Testis (tissue), 2 donors: ENCODE measurements at regions not wholly inside any gene's neighbourhood (a gene's known extent, or its start where the extent isn't known, plus 50 kb on each side); places are given as distances from the start of the nearest gene placed in this dataset.

Experiments
- DNase-seq: peaks from one replicate; pipeline ENCODE4 v3.0.0-alpha.2; 2019
- H3K27ac ChIP-seq, 2 donors: fragments of 200-600 bp; sonication (generic); one replicate each; pipeline ENCODE4 v1.5.1; 2019
- H3K27me3 ChIP-seq: fragments of 200-600 bp; sonication (generic); one replicate; pipeline ENCODE4 v1.5.1; 2019
- H3K36me3 ChIP-seq: fragments of 200-600 bp; sonication (generic); one replicate; pipeline ENCODE4 v1.5.1; 2017; ENCODE audit warnings: low read depth; ENCODE audit errors: missing control alignments
- H3K4me1 ChIP-seq: fragments of 200-600 bp; sonication (generic); one replicate; pipeline ENCODE4 v1.5.1; 2019
- H3K4me3 ChIP-seq, 2 donors: fragments of 200-600 bp; sonication (generic); one replicate each; pipeline ENCODE4 v1.5.1; 2017 to 2019
- H3K9me3 ChIP-seq: fragments of 200-600 bp; sonication (generic); one replicate; pipeline ENCODE4 v1.5.1; 2017
- POLR2A ChIP-seq: fragments of 450-650 bp; IDR thresholded peaks from one replicate; pipeline ENCODE4 v1.6.1; 2017; ENCODE audit warnings: antibody characterized with exemption, mild to moderate bottlenecking, moderate library complexity
- WGBS, 2 donors: methylation state at CpG; one replicate each; pipeline ENCODE4 v1.1.5; 2018; 5-methylcytosine and 5-hydroxymethylcytosine counted together
- intact Hi-C: fragments of 100-400 bp; cut with DNase I; formaldehyde crosslinking; loops from one replicate; pipeline ENCODE4 v1.15.1; 2023; ENCODE audit warnings: low total_unique reads
- TF ChIP-seq, protein P1 (sequence below), 3 experiments: fragments of 450-650 bp in 2 of 3; fragments of 200-600 bp in 1 of 3; sonication (generic) in 1 of 3; IDR thresholded peaks; one replicate each; pipeline ENCODE4 v1.5.1; 2016 to 2019; ENCODE audit warnings: antibody characterized with exemption in 3 of 3, mild to moderate bottlenecking in 2 of 3, moderate library complexity in 1 of 3

DNA sequence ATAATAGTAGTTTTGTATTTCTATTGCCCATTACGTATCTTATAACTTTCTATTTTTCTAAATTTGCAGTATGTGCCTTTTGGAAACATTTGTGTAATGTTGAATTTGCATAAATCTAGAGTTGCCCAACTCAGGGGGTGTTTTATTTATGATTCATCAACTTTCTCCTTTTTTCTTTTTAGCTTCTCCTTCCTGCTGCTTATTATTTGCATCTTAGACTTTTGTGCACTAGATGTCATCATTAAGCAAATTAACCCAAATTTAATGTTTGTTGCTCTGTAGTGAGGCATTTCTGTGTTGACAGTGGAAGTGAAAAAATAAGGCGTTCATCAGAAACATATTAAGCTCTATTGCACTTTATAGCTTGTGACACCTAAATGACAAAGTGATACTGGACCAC, 56.2 kb upstream of the ZBED5 start:
- no peak for DNase-seq
- H3K36me3 ChIP-seq, result no peaks in the 10 kb centered on the region
- WGBS, 2 donors, result 80 to 86% methylated on average over 2 of the region's 2 CpGs
- no peaks in the 10 kb centered on the region for H3K9me3 ChIP-seq
- intact Hi-C loops, result no loop called here
- no peak overlapping the region for H3K27ac ChIP-seq
- TF ChIP-seq, protein P1, sequence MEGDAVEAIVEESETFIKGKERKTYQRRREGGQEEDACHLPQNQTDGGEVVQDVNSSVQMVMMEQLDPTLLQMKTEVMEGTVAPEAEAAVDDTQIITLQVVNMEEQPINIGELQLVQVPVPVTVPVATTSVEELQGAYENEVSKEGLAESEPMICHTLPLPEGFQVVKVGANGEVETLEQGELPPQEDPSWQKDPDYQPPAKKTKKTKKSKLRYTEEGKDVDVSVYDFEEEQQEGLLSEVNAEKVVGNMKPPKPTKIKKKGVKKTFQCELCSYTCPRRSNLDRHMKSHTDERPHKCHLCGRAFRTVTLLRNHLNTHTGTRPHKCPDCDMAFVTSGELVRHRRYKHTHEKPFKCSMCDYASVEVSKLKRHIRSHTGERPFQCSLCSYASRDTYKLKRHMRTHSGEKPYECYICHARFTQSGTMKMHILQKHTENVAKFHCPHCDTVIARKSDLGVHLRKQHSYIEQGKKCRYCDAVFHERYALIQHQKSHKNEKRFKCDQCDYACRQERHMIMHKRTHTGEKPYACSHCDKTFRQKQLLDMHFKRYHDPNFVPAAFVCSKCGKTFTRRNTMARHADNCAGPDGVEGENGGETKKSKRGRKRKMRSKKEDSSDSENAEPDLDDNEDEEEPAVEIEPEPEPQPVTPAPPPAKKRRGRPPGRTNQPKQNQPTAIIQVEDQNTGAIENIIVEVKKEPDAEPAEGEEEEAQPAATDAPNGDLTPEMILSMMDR (IDR thresholded peaks at IDR 0.05), result no peak
- no peak for TF ChIP-seq POLR2A
- H3K4me3 ChIP-seq, result no peak overlapping the region
- H3K27me3 ChIP-seq, result no peaks in the 10 kb centered on the region
- H3K4me1 ChIP-seq, result no peaks in the 10 kb centered on the region

DNA sequence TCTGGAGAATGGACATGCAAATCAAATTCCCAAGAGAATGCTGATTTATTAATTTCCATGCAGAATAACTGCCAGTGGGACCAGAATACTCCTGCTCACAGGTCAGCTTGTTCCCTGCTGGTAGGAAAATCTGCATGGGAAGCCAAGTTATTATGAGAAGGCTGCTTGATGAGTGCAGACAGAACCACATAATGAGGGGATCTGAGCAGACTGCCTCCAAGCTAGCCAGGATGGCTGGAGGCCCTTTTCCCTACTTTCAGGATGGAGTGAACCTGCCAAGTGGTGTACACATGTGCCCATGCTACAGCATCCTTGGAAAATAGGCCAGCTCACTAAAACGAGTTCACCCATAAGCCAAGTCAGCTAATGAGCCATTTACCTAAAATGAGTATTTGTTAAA, 55.2 kb upstream of the ZBED5 start:
- WGBS, 2 donors, result 42 to 63% methylated on average over 1 of the region's 1 CpG
- Histone ChIP-seq H3K4me1 (no peaks in the 10 kb centered on the region), H3K4me3 (no peak overlapping the region), H3K27me3 (no peaks in the 10 kb centered on the region), H3K27ac (no peak overlapping the region), H3K36me3 (no peaks in the 10 kb centered on the region), H3K9me3 (no peaks in the 10 kb centered on the region)
- intact Hi-C loops, result no loop called here
- DNase-seq, result no peak
- TF ChIP-seq POLR2A, result no peak
- TF ChIP-seq, protein P1 (IDR thresholded peaks at IDR 0.05), result no peak

DNA sequence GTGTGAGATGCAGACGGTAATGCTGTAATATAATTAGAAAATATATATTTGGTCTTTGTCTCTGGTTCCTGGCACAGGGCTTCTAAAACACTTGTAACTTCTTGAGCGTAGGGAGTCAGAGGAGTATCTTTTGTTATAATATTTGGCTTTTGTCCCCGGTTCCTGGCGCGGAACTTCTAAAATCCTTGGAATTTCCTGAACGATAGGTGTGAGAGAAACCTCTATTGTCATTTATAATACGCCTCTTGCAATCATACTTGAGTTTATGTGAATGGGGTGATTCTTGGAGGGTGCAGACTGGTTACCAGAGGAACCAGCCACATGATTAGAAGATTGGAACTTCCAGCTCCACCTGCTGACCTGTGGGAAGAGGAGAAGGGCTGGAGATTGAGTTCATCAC, 54.1 kb upstream of the ZBED5 start:
- H3K27ac ChIP-seq, result no peak overlapping the region
- no peaks in the 10 kb centered on the region for H3K9me3 ChIP-seq
- no peak for DNase-seq
- TF ChIP-seq, protein P1 (IDR thresholded peaks at IDR 0.05), result no peak
- TF ChIP-seq POLR2A, result no peak
- H3K4me3 ChIP-seq, result no peak overlapping the region
- intact Hi-C loops, result no loop called here
- H3K27me3 ChIP-seq, result no peaks in the 10 kb centered on the region
- WGBS, 2 donors, result 62 to 70% methylated on average over 7 of the region's 7 CpGs
- no peaks in the 10 kb centered on the region for H3K36me3 ChIP-seq
- H3K4me1 ChIP-seq, result no peaks in the 10 kb centered on the region

DNA sequence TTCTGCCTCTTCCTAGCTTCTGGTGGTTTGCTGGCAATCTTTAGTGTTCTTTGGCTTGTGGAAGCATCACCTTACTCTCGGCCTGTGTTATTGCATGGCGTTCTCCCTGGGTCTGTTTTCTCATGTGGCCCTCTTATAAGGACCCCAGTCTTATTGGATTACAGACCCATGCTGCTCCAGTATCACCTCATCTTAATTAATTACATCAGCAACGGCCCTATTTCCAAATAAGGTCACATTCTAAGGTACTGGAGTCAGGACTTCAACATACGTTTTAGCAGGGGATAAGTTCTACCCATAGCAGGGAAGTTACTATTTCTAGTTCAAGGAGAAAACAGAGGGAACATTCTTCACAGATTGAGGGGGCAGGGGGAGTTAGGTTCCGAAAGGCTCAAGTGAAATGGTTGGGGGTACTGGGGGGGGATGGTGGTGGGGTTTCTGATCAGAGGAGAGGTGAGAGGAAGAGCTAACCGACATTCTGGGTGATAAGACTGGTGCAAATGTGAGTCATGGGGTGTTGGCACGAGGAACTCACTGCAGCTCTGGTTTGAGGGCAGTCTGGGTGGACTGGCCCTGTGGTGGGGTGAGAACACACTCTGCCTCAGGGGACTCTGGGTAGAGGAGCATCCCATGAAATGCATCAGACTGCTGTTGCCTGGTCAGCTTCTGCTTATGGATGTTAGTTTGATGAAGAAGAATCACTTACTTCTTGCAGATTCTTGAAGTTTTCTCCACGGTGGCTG, 51.5 kb upstream of the ZBED5 start:
- no peaks in the 10 kb centered on the region for H3K4me1 ChIP-seq
- TF ChIP-seq, protein P1 (IDR thresholded peaks at IDR 0.05), result no peak
- TF ChIP-seq POLR2A, result no peak
- H3K36me3 ChIP-seq, result no peaks in the 10 kb centered on the region
- no peak for DNase-seq
- no peaks in the 10 kb centered on the region for H3K9me3 ChIP-seq
- intact Hi-C loops, result no loop called here
- no peak overlapping the region for H3K4me3 ChIP-seq
- no peaks in the 10 kb centered on the region for H3K27me3 ChIP-seq
- 61 to 70% methylated on average over 8 of the region's 8 CpGs for WGBS, 2 donors
- no peak overlapping the region for H3K27ac ChIP-seq
